GM23338 (cell line): ENCODE measurements at regions not wholly inside any gene's neighbourhood (a gene's known extent, or its start where the extent isn't known, plus 50 kb on each side); places are given as distances from the start of the nearest gene placed in this dataset.

Experiments
- ATAC-seq: fragments of 200-7000 bp; cut with Tn5 transposase; 3 replicates; pipeline ENCODE4 v1.9.1; 2020
- DNase-seq: peaks from one replicate; pipeline ENCODE4 v3.0.0-alpha.2; 2015; ENCODE audit warnings: low spot score
- H2AFZ ChIP-seq: fragments of 200-600 bp; sonication (generic); 2 replicates; pipeline ENCODE4 v1.8.0; 2016; ENCODE audit warnings: antibody characterized with exemption, mild to moderate bottlenecking, moderate library complexity
- H3F3A ChIP-seq: fragments of 200-600 bp; sonication (generic); replicated peaks from 2 replicates; pipeline ENCODE4 v1.8.0; 2017; ENCODE audit warnings: antibody characterized with exemption, mixed run types, low read depth
- H3K27ac ChIP-seq: fragments of 200-600 bp; sonication (generic); 2 replicates; pipeline ENCODE4 v1.6.1; 2016; ENCODE audit warnings: low read depth
- H3K27me3 ChIP-seq: fragments of 200-600 bp; sonication (generic); 2 replicates; pipeline ENCODE4 v1.8.0; 2016; ENCODE audit warnings: mild to moderate bottlenecking, mixed run types, moderate library complexity; ENCODE audit not compliant: insufficient read depth
- H3K36me3 ChIP-seq: fragments of 200-600 bp; sonication (generic); 2 replicates; pipeline ENCODE4 v1.8.0; 2016; ENCODE audit warnings: mild to moderate bottlenecking; ENCODE audit not compliant: insufficient read depth
- H3K4me1 ChIP-seq: fragments of 200-600 bp; sonication (generic); 2 replicates; pipeline ENCODE4 v1.8.0; 2016; ENCODE audit warnings: mild to moderate bottlenecking, moderate library complexity; ENCODE audit not compliant: insufficient read depth
- H3K4me2 ChIP-seq: fragments of 200-600 bp; sonication (generic); 2 replicates; pipeline ENCODE4 v1.7.1; 2017; ENCODE audit warnings: mixed run types
- H3K4me3 ChIP-seq: fragments of 200-600 bp; sonication (generic); 2 replicates; pipeline ENCODE4 v1.6.1; 2016; ENCODE audit warnings: mixed run types
- H3K79me2 ChIP-seq: fragments of 200-600 bp; sonication (generic); replicated peaks from 2 replicates; pipeline ENCODE4 v1.8.0; 2017; ENCODE audit warnings: mild to moderate bottlenecking; ENCODE audit not compliant: insufficient read depth
- H3K9me2 ChIP-seq: fragments of 200-600 bp; sonication (generic); 2 replicates; pipeline ENCODE4 v1.8.0; 2017; ENCODE audit not compliant: insufficient read depth
- H4K20me1 ChIP-seq: fragments of 200-600 bp; sonication (generic); replicated peaks from 2 replicates; pipeline ENCODE4 v1.8.0; 2017; ENCODE audit warnings: mild to moderate bottlenecking; ENCODE audit not compliant: insufficient read depth
- H3K27ac Mint-ChIP-seq: 2 replicates; pipeline ENCODE4 v1.8.0; 2020; ENCODE audit warnings: inconsistent platforms, mild to moderate bottlenecking, moderate library complexity, mixed read lengths
- H3K27me3 Mint-ChIP-seq: 3 replicates; pipeline ENCODE4 v1.8.0; 2022; ENCODE audit warnings: low read depth, mild to moderate bottlenecking, moderate library complexity, mixed read lengths, inconsistent platforms; ENCODE audit not compliant: insufficient read depth, poor library complexity
- H3K36me3 Mint-ChIP-seq: 3 replicates; pipeline ENCODE4 v1.8.0; 2021; ENCODE audit warnings: low read depth, mild to moderate bottlenecking, inconsistent platforms, moderate library complexity, mixed read lengths
- H3K4me1 Mint-ChIP-seq: 3 replicates; pipeline ENCODE4 v1.8.0; 2020; ENCODE audit warnings: mild to moderate bottlenecking, inconsistent platforms, mixed read lengths
- H3K4me3 Mint-ChIP-seq: 3 replicates; pipeline ENCODE4 v1.8.0; 2021; ENCODE audit warnings: moderate library complexity, mild to moderate bottlenecking, inconsistent platforms, mixed read lengths
- H3K9me3 Mint-ChIP-seq: 3 replicates; pipeline ENCODE4 v1.8.0; 2020; ENCODE audit warnings: moderate library complexity, mild to moderate bottlenecking, inconsistent platforms, mixed read lengths
- CREB1 ChIP-seq: fragments of 250-450 bp; sonication (Bioruptor Pico); IDR thresholded peaks from 2 replicates; pipeline ENCODE4 v1.5.0; 2020; ENCODE audit warnings: low read depth, mild to moderate bottlenecking, moderate library complexity
- EZH2phosphoT487 ChIP-seq: fragments of 200-600 bp; sonication (generic); IDR thresholded peaks from one replicate; pipeline ENCODE4 v1.8.1; 2018; ENCODE audit warnings: antibody characterized with exemption; ENCODE audit not compliant: unreplicated experiment
- JUNB ChIP-seq: IDR thresholded peaks from one replicate; pipeline ENCODE4 v1.6.1; 2016; ENCODE audit warnings: antibody characterized with exemption; ENCODE audit not compliant: unreplicated experiment
- NANOG ChIP-seq: IDR thresholded peaks from 2 replicates; pipeline ENCODE4 v1.6.1; 2016; ENCODE audit warnings: antibody characterized with exemption, borderline replicate concordance
- ZNF114 ChIP-seq: fragments of 250-450 bp; sonication (Bioruptor Pico); IDR thresholded peaks from 2 replicates; pipeline ENCODE4 v1.5.0; 2020; ENCODE audit warnings: mild to moderate bottlenecking, moderate library complexity
- TF ChIP-seq, protein P1 (sequence below): IDR thresholded peaks from 2 replicates; pipeline ENCODE4 v1.6.1; 2016; ENCODE audit warnings: antibody characterized with exemption
- TF ChIP-seq, protein P2 (sequence below): fragments of 250-450 bp; sonication (Bioruptor Pico); IDR thresholded peaks from 2 replicates; pipeline ENCODE4 v1.5.0; 2020; ENCODE audit warnings: mild to moderate bottlenecking, moderate library complexity
- TF ChIP-seq, protein P3 (sequence below), 2 experiments: fragments of 200-600 bp in 1 of 2; sonication (generic) in 1 of 2; conservative IDR thresholded peaks; 2 replicates each; pipeline versions ENCODE4 v1.5.1 to v1.6.1; 2016 to 2017; ENCODE audit warnings: antibody characterized with exemption in 2 of 2, low read depth in 2 of 2, mild to moderate bottlenecking in 2 of 2, moderate library complexity in 1 of 2
- TF ChIP-seq, protein P4 (sequence below): IDR thresholded peaks from one replicate; pipeline ENCODE4 v1.6.1; 2018; ENCODE audit warnings: antibody characterized with exemption; ENCODE audit not compliant: unreplicated experiment

DNA sequence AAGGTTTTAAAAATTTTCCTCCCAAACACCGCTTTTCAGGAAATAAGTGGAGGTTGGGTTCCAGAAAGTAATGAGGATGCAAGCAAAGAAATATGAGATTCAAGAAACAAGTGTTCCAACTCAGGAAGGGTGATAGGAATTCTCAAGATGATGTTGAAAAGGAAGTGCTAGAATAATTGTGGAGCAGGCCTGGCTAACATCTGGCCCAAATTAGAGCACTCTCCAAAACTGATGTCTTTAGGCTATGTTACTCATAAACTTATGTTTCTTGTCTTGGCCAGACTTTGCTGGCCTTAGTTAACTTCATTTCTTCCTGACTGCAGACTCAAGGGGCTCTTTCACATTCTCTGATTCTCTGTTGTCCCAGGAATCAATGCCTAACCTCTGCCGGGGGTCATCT, 116.3 kb downstream of the TMTC3 start:
- H3K79me2 ChIP-seq = no peaks in the 10 kb centered on the region
- Mint-ChIP-seq H3K4me1 (peaks cover 3% of the 10 kb centered on the region; the same call in 2 of the 3 replicates), H3K27me3 (no peaks in the 10 kb centered on the region), H3K9me3 (no peaks in the 10 kb centered on the region), H3K36me3 (no peaks in the 10 kb centered on the region), H3K4me3 (no peak overlapping the region), H3K27ac (no peak overlapping the region)
- no peak overlapping the region for H3K27ac ChIP-seq
- H3K36me3 ChIP-seq = no peaks in the 10 kb centered on the region
- TF ChIP-seq ZNF114 (no peak), CREB1 (CRISPR knock-in tag) (no peak), JUNB (no peak), NANOG (no peak), EZH2phosphoT487 (no peak)
- TF ChIP-seq, protein P1, sequence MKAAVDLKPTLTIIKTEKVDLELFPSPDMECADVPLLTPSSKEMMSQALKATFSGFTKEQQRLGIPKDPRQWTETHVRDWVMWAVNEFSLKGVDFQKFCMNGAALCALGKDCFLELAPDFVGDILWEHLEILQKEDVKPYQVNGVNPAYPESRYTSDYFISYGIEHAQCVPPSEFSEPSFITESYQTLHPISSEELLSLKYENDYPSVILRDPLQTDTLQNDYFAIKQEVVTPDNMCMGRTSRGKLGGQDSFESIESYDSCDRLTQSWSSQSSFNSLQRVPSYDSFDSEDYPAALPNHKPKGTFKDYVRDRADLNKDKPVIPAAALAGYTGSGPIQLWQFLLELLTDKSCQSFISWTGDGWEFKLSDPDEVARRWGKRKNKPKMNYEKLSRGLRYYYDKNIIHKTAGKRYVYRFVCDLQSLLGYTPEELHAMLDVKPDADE = no peak
- TF ChIP-seq, protein P2, sequence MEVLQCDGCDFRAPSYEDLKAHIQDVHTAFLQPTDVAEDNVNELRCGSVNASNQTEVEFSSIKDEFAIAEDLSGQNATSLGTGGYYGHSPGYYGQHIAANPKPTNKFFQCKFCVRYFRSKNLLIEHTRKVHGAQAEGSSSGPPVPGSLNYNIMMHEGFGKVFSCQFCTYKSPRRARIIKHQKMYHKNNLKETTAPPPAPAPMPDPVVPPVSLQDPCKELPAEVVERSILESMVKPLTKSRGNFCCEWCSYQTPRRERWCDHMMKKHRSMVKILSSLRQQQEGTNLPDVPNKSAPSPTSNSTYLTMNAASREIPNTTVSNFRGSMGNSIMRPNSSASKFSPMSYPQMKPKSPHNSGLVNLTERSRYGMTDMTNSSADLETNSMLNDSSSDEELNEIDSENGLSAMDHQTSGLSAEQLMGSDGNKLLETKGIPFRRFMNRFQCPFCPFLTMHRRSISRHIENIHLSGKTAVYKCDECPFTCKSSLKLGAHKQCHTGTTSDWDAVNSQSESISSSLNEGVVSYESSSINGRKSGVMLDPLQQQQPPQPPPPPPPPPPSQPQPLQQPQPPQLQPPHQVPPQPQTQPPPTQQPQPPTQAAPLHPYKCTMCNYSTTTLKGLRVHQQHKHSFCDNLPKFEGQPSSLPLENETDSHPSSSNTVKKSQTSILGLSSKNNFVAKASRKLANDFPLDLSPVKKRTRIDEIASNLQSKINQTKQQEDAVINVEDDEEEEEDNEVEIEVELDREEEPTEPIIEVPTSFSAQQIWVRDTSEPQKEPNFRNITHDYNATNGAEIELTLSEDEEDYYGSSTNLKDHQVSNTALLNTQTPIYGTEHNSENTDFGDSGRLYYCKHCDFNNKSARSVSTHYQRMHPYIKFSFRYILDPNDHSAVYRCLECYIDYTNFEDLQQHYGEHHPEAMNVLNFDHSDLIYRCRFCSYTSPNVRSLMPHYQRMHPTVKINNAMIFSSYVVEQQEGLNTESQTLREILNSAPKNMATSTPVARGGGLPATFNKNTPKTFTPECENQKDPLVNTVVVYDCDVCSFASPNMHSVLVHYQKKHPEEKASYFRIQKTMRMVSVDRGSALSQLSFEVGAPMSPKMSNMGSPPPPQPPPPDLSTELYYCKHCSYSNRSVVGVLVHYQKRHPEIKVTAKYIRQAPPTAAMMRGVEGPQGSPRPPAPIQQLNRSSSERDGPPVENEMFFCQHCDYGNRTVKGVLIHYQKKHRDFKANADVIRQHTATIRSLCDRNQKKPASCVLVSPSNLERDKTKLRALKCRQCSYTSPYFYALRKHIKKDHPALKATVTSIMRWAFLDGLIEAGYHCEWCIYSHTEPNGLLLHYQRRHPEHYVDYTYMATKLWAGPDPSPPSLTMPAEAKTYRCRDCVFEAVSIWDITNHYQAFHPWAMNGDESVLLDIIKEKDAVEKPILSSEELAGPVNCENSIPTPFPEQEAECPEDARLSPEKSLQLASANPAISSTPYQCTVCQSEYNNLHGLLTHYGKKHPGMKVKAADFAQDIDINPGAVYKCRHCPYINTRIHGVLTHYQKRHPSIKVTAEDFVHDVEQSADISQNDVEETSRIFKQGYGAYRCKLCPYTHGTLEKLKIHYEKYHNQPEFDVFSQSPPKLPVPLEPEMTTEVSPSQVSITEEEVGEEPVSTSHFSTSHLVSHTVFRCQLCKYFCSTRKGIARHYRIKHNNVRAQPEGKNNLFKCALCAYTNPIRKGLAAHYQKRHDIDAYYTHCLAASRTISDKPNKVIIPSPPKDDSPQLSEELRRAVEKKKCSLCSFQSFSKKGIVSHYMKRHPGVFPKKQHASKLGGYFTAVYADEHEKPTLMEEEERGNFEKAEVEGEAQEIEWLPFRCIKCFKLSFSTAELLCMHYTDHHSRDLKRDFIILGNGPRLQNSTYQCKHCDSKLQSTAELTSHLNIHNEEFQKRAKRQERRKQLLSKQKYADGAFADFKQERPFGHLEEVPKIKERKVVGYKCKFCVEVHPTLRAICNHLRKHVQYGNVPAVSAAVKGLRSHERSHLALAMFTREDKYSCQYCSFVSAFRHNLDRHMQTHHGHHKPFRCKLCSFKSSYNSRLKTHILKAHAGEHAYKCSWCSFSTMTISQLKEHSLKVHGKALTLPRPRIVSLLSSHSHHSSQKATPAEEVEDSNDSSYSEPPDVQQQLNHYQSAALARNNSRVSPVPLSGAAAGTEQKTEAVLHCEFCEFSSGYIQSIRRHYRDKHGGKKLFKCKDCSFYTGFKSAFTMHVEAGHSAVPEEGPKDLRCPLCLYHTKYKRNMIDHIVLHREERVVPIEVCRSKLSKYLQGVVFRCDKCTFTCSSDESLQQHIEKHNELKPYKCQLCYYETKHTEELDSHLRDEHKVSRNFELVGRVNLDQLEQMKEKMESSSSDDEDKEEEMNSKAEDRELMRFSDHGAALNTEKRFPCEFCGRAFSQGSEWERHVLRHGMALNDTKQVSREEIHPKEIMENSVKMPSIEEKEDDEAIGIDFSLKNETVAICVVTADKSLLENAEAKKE (CRISPR knock-in tag) = no peak
- TF ChIP-seq, protein P3, sequence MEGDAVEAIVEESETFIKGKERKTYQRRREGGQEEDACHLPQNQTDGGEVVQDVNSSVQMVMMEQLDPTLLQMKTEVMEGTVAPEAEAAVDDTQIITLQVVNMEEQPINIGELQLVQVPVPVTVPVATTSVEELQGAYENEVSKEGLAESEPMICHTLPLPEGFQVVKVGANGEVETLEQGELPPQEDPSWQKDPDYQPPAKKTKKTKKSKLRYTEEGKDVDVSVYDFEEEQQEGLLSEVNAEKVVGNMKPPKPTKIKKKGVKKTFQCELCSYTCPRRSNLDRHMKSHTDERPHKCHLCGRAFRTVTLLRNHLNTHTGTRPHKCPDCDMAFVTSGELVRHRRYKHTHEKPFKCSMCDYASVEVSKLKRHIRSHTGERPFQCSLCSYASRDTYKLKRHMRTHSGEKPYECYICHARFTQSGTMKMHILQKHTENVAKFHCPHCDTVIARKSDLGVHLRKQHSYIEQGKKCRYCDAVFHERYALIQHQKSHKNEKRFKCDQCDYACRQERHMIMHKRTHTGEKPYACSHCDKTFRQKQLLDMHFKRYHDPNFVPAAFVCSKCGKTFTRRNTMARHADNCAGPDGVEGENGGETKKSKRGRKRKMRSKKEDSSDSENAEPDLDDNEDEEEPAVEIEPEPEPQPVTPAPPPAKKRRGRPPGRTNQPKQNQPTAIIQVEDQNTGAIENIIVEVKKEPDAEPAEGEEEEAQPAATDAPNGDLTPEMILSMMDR (conservative IDR thresholded peaks at IDR 0.05; ENCODE audit: low read depth in 2 of 2) = no peak
- TF ChIP-seq, protein P4, sequence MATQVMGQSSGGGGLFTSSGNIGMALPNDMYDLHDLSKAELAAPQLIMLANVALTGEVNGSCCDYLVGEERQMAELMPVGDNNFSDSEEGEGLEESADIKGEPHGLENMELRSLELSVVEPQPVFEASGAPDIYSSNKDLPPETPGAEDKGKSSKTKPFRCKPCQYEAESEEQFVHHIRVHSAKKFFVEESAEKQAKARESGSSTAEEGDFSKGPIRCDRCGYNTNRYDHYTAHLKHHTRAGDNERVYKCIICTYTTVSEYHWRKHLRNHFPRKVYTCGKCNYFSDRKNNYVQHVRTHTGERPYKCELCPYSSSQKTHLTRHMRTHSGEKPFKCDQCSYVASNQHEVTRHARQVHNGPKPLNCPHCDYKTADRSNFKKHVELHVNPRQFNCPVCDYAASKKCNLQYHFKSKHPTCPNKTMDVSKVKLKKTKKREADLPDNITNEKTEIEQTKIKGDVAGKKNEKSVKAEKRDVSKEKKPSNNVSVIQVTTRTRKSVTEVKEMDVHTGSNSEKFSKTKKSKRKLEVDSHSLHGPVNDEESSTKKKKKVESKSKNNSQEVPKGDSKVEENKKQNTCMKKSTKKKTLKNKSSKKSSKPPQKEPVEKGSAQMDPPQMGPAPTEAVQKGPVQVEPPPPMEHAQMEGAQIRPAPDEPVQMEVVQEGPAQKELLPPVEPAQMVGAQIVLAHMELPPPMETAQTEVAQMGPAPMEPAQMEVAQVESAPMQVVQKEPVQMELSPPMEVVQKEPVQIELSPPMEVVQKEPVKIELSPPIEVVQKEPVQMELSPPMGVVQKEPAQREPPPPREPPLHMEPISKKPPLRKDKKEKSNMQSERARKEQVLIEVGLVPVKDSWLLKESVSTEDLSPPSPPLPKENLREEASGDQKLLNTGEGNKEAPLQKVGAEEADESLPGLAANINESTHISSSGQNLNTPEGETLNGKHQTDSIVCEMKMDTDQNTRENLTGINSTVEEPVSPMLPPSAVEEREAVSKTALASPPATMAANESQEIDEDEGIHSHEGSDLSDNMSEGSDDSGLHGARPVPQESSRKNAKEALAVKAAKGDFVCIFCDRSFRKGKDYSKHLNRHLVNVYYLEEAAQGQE = no peak
- H3F3A ChIP-seq = no peaks in the 10 kb centered on the region
- H3K9me2 ChIP-seq = no peaks in the 10 kb centered on the region
- H3K4me2 ChIP-seq = no peak overlapping the region
- ATAC-seq (no peak), DNase-seq (no peak)
- no peaks in the 10 kb centered on the region for H4K20me1 ChIP-seq
- H3K27me3 ChIP-seq = no peaks in the 10 kb centered on the region
- no peak overlapping the region for H3K4me3 ChIP-seq
- no peak overlapping the region for H2AFZ ChIP-seq
- H3K4me1 ChIP-seq = no peaks in the 10 kb centered on the region
